HepG2 (cell line): ENCODE measurements at regions not wholly inside any gene's neighbourhood (a gene's known extent, or its start where the extent isn't known, plus 50 kb on each side); places are given as distances from the start of the nearest gene placed in this dataset.

Experiments
- ATAC-seq: fragments of 200-7000 bp; cut with Tn5 transposase; 3 replicates; pipeline ENCODE4 v1.9.1; 2020; ENCODE audit warnings: mild to moderate bottlenecking, moderate library complexity
- BruUV-seq: library from RNA; stranded (reverse); fragments of 400-500 nt; replicated peaks from 2 replicates; lab custom pipeline; 2021; lab: Mats Ljungman, UMichigan
- CTCF ChIA-PET: fragments of 300-600 bp; formaldehyde crosslinking; extraction: SDS; loops from one replicate; lab custom pipeline; 2021; ENCODE audit warnings: low total read pairs, inconsistent platforms, low intra/inter-chr PET ratio; lab: Yijun Ruan, JAX
- POLR2A ChIA-PET: fragments of 350-600 bp; sonication (Branson Sonifier 250); formaldehyde crosslinking; loops from one replicate; lab custom pipeline; 2020; ENCODE audit warnings: antibody characterized with exemption, inconsistent platforms; lab: Yijun Ruan, JAX
- DNase-seq: peaks from one replicate; pipeline ENCODE4 v3.0.0-alpha.2; 2015; ENCODE audit warnings: low spot score
- FAIRE-seq: peaks from 3 replicates; lab custom pipeline; 2011; peaks lifted over from hg19 to GRCh38; lab: Jason Lieb, UNC
- H2AFZ ChIP-seq: one replicate; pipeline ENCODE4 v1.6.1; 2011; ENCODE audit warnings: low read length, inconsistent platforms
- H3K27ac ChIP-seq: fragments of 300-600 bp; 3 replicates; pipeline ENCODE4 v1.8.0; 2011; ENCODE audit warnings: mixed run types, mild to moderate bottlenecking, mixed read lengths, low read length, inconsistent platforms; ENCODE audit not compliant: insufficient read depth; ENCODE audit errors: extremely low read length
- H3K27me3 ChIP-seq, 2 experiments: fragments of 200-600 bp in 1 of 2; 2 replicates in 1 of 2; 3 replicates in 1 of 2; pipeline versions ENCODE4 v1.6.0 to v1.8.0; 2011; ENCODE audit warnings: low read length in 2 of 2, mild to moderate bottlenecking in 2 of 2, moderate library complexity in 2 of 2, inconsistent platforms in 1 of 2; ENCODE audit not compliant: insufficient read depth in 2 of 2, control insufficient read depth in 1 of 2
- H3K36me3 ChIP-seq, 2 experiments: fragments of 200-600 bp in 1 of 2; replicated peaks in 1 of 2; 2 replicates in 1 of 2; 3 replicates in 1 of 2; pipeline versions ENCODE4 v1.5.1 to v1.8.0; 2011; ENCODE audit warnings: low read length in 2 of 2, inconsistent platforms in 1 of 2; ENCODE audit not compliant: insufficient read depth in 2 of 2, control insufficient read depth in 1 of 2
- H3K4me1 ChIP-seq: 2 replicates; pipeline ENCODE4 v1.5.1; 2012; ENCODE audit warnings: low read length, inconsistent platforms; ENCODE audit not compliant: insufficient read depth
- H3K4me2 ChIP-seq: 2 replicates; pipeline ENCODE4 v1.6.0; 2011; ENCODE audit warnings: low read depth, low read length, inconsistent platforms
- H3K4me3 ChIP-seq, 3 experiments: fragments of 200-600 bp in 1 of 3; sonication (generic), shearing (Covaris generic) in 1 of 3; replicated peaks in 1 of 3; 2 replicates each; pipeline ENCODE4 v1.5.1; 2011 to 2016; ENCODE audit warnings: low read length in 3 of 3, inconsistent platforms in 2 of 3, low read depth in 2 of 3, mild to moderate bottlenecking in 2 of 3, control low read depth in 1 of 3, mixed read lengths in 1 of 3; ENCODE audit not compliant: insufficient read depth in 1 of 3
- H3K79me2 ChIP-seq: one replicate; pipeline ENCODE4 v1.6.1; 2011; ENCODE audit warnings: low read length, inconsistent platforms; ENCODE audit not compliant: insufficient read depth
- H3K9ac ChIP-seq: 2 replicates; pipeline ENCODE4 v1.6.0; 2011; ENCODE audit warnings: mild to moderate bottlenecking, low read depth, low read length, inconsistent platforms; ENCODE audit not compliant: insufficient read depth
- H3K9me3 ChIP-seq: 2 replicates; pipeline ENCODE4 v1.5.1; 2012; ENCODE audit warnings: mild to moderate bottlenecking, low read length
- H4K20me1 ChIP-seq: 2 replicates; pipeline ENCODE4 v1.6.0; 2011; ENCODE audit warnings: inconsistent platforms, mild to moderate bottlenecking, low read length, moderate library complexity; ENCODE audit not compliant: insufficient read depth
- ATRX ChIP-seq: sonication (generic); formaldehyde crosslinking; IDR thresholded peaks from 2 replicates; pipeline ENCODE4 v1.4.0; 2020; ENCODE audit warnings: missing genetic modification reagents, borderline replicate concordance
- KDM1A ChIP-seq: IDR thresholded peaks from 2 replicates; pipeline ENCODE4 v1.6.1; 2016; ENCODE audit warnings: missing compliant biosample characterization
- KDM2A ChIP-seq: sonication (generic); formaldehyde crosslinking; IDR thresholded peaks from 2 replicates; pipeline ENCODE4 v1.4.0; 2020; ENCODE audit warnings: low read depth, missing genetic modification reagents, borderline replicate concordance
- KLF16 ChIP-seq, 2 experiments: sonication (generic) in 1 of 2; formaldehyde crosslinking in 1 of 2; IDR thresholded peaks; 2 replicates each; pipeline versions ENCODE4 v1.6.1 to v1.8.0; 2016 to 2023; ENCODE audit warnings: missing genetic modification reagents in 2 of 2, missing compliant biosample characterization in 1 of 2
- MIER2 ChIP-seq: IDR thresholded peaks from 2 replicates; pipeline ENCODE4 v1.6.1; 2016; ENCODE audit warnings: missing biosample characterization, missing genetic modification reagents
- NBN ChIP-seq: fragments of 450-650 bp; conservative IDR thresholded peaks from 2 replicates; pipeline ENCODE4 v1.6.1; 2017
- RORA ChIP-seq: sonication (generic); formaldehyde crosslinking; IDR thresholded peaks from 2 replicates; pipeline ENCODE4 v1.5.0; 2020; ENCODE audit warnings: mild to moderate bottlenecking, missing genetic modification reagents, moderate library complexity
- SRY ChIP-seq: sonication (generic); formaldehyde crosslinking; IDR thresholded peaks from 2 replicates; pipeline ENCODE4 v1.8.0; 2022; ENCODE audit warnings: mild to moderate bottlenecking, missing genetic modification reagents
- TCF7L2 ChIP-seq: IDR thresholded peaks from 2 replicates; pipeline ENCODE4 v1.6.1; 2011; ENCODE audit warnings: mild to moderate bottlenecking, low read depth, low read length, moderate library complexity
- ZNF253 ChIP-seq: sonication (generic); formaldehyde crosslinking; IDR thresholded peaks from 2 replicates; pipeline ENCODE4 v1.8.0; 2022; ENCODE audit warnings: mild to moderate bottlenecking, missing genetic modification reagents, borderline replicate concordance
- ZNF34 ChIP-seq: sonication (generic); formaldehyde crosslinking; IDR thresholded peaks from 2 replicates; pipeline ENCODE4 v1.4.0; 2020; ENCODE audit warnings: mild to moderate bottlenecking, missing genetic modification reagents, borderline replicate concordance
- ZNF484 ChIP-seq: sonication (generic); formaldehyde crosslinking; IDR thresholded peaks from 2 replicates; pipeline ENCODE4 v1.5.1; 2020; ENCODE audit warnings: mild to moderate bottlenecking, low read depth, missing genetic modification reagents, borderline replicate concordance
- ZNF724P ChIP-seq: sonication (generic); formaldehyde crosslinking; IDR thresholded peaks from 2 replicates; pipeline ENCODE4 v1.8.0; 2022; ENCODE audit warnings: missing genetic modification reagents, borderline replicate concordance
- ZSCAN25 ChIP-seq: sonication (generic); formaldehyde crosslinking; IDR thresholded peaks from 2 replicates; pipeline ENCODE4 v1.8.0; 2022; ENCODE audit warnings: mild to moderate bottlenecking, missing genetic modification reagents
- in situ Hi-C: cut with HindIII; loops from 2 replicates; pipeline ENCODE4 v1.10.0; 2017; ENCODE audit warnings: low pct_unique_long_range_greater_than_20kb; ENCODE audit not compliant: extremely low pct_ligation_motif_present
- intact Hi-C: fragments of 100-400 bp; cut with micrococcal nuclease; formaldehyde crosslinking; loops from one replicate; pipeline ENCODE4 v1.10.0; 2022; ENCODE audit not compliant: unreplicated experiment
- TF ChIP-seq, protein P1 (sequence below): sonication (generic); formaldehyde crosslinking; IDR thresholded peaks from 2 replicates; pipeline ENCODE4 v1.4.0; 2020; ENCODE audit warnings: missing genetic modification reagents
- TF ChIP-seq, protein P2 (sequence below): sonication (generic); formaldehyde crosslinking; IDR thresholded peaks from 2 replicates; pipeline ENCODE4 v1.5.0; 2020; ENCODE audit warnings: missing genetic modification reagents
- TF ChIP-seq, protein P3 (sequence below): sonication (generic); formaldehyde crosslinking; IDR thresholded peaks from 2 replicates; pipeline ENCODE4 v1.4.0; 2020; ENCODE audit warnings: missing genetic modification reagents, borderline replicate concordance

DNA sequence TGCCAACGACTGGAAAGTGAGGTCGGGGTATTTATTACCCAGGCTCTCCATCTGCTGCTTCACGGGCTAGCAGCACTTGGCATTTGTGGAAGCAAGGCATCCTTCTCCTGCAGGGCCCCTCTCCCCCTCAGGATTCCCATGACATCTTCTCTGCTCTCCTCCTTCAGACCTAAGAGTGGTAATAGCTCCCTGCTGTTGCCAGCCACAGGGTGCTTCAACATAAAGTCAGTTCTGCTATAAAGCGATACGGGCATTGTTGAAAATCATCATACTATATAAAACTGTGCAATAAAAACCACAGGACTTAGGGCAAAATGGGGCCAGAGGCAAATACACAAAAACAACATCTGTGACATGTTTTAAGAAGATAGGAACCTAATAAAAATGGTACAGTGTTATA is 391.8 kb upstream of the ADAMTS9 start (continued):
- TF ChIP-seq, protein P1, sequence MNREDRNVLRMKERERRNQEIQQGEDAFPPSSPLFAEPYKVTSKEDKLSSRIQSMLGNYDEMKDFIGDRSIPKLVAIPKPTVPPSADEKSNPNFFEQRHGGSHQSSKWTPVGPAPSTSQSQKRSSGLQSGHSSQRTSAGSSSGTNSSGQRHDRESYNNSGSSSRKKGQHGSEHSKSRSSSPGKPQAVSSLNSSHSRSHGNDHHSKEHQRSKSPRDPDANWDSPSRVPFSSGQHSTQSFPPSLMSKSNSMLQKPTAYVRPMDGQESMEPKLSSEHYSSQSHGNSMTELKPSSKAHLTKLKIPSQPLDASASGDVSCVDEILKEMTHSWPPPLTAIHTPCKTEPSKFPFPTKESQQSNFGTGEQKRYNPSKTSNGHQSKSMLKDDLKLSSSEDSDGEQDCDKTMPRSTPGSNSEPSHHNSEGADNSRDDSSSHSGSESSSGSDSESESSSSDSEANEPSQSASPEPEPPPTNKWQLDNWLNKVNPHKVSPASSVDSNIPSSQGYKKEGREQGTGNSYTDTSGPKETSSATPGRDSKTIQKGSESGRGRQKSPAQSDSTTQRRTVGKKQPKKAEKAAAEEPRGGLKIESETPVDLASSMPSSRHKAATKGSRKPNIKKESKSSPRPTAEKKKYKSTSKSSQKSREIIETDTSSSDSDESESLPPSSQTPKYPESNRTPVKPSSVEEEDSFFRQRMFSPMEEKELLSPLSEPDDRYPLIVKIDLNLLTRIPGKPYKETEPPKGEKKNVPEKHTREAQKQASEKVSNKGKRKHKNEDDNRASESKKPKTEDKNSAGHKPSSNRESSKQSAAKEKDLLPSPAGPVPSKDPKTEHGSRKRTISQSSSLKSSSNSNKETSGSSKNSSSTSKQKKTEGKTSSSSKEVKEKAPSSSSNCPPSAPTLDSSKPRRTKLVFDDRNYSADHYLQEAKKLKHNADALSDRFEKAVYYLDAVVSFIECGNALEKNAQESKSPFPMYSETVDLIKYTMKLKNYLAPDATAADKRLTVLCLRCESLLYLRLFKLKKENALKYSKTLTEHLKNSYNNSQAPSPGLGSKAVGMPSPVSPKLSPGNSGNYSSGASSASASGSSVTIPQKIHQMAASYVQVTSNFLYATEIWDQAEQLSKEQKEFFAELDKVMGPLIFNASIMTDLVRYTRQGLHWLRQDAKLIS: no peak
- TF ChIP-seq ZNF484 (no peak), ZNF253 (CRISPR knock-in tag) (no peak), KDM2A (CRISPR knock-in tag) (no peak), ATRX (CRISPR knock-in tag) (no peak)

DNA sequence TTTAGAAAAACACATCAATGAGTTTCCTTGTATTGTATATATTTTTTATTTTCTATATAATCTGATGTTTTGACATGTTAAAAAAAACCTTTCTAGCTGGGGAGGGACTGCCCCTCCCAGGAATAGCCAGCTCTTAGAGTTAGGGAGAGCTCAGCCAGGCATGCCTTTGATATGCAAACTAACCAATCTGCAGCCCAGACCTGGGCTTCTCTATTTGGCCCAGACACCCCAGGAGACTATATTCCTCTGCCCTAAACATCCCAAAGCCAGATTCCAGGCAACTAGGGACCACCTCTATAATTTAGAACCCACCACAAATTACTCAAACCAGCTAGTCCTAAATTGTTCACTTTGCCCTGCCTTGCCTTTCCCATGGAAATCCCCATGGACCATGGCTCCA is 390.9 kb upstream of the ADAMTS9 start:
- intact Hi-C loops: no loop called here
- H3K36me3 ChIP-seq: no peaks in the 10 kb centered on the region
- no peak overlapping the region for H3K27ac ChIP-seq
- H2AFZ ChIP-seq: no peak overlapping the region
- H4K20me1 ChIP-seq: no peaks in the 10 kb centered on the region
- H3K4me1 ChIP-seq: no peaks in the 10 kb centered on the region
- ChIA-PET CTCF (no interaction called here), POLR2A (no interaction called here)
- no TSS peak for BruUV-seq
- ATAC-seq (no peak), DNase-seq (no peak), FAIRE-seq (no peak)
- no peaks in the 10 kb centered on the region for H3K79me2 ChIP-seq
- in situ Hi-C loops: no loop called here
- H3K4me2 ChIP-seq: no peak overlapping the region
- H3K4me3 ChIP-seq: no peak overlapping the region
- H3K9me3 ChIP-seq: no peaks in the 10 kb centered on the region
- no peak overlapping the region for H3K9ac ChIP-seq
- no peaks in the 10 kb centered on the region for H3K27me3 ChIP-seq
- TF ChIP-seq ZNF34 (no peak), ZSCAN25 (no peak), KDM1A (CRISPR knock-in tag) (no peak), SRY (CRISPR knock-in tag) (no peak), ZNF724P (CRISPR knock-in tag) (no peak), MIER2 (no peak), RORA (CRISPR knock-in tag) (no peak), NBN (no peak), KLF16 (CRISPR knock-in tag; IDR thresholded peaks at IDR 0.05) (no peak), TCF7L2 (no peak)
- TF ChIP-seq, protein P2, sequence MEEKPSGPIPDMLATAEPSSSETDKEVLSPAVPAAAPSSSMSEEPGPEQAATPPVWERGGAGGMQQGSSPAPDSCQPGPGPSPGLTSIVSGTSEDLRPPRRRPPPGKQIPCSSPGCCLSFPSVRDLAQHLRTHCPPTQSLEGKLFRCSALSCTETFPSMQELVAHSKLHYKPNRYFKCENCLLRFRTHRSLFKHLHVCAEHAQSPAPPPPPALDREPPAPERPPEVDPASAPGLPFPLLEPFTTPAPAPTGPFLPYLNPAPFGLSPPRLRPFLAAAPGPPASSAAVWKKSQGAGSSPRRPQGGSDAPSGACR (CRISPR knock-in tag): no peak
- TF ChIP-seq, protein P3, sequence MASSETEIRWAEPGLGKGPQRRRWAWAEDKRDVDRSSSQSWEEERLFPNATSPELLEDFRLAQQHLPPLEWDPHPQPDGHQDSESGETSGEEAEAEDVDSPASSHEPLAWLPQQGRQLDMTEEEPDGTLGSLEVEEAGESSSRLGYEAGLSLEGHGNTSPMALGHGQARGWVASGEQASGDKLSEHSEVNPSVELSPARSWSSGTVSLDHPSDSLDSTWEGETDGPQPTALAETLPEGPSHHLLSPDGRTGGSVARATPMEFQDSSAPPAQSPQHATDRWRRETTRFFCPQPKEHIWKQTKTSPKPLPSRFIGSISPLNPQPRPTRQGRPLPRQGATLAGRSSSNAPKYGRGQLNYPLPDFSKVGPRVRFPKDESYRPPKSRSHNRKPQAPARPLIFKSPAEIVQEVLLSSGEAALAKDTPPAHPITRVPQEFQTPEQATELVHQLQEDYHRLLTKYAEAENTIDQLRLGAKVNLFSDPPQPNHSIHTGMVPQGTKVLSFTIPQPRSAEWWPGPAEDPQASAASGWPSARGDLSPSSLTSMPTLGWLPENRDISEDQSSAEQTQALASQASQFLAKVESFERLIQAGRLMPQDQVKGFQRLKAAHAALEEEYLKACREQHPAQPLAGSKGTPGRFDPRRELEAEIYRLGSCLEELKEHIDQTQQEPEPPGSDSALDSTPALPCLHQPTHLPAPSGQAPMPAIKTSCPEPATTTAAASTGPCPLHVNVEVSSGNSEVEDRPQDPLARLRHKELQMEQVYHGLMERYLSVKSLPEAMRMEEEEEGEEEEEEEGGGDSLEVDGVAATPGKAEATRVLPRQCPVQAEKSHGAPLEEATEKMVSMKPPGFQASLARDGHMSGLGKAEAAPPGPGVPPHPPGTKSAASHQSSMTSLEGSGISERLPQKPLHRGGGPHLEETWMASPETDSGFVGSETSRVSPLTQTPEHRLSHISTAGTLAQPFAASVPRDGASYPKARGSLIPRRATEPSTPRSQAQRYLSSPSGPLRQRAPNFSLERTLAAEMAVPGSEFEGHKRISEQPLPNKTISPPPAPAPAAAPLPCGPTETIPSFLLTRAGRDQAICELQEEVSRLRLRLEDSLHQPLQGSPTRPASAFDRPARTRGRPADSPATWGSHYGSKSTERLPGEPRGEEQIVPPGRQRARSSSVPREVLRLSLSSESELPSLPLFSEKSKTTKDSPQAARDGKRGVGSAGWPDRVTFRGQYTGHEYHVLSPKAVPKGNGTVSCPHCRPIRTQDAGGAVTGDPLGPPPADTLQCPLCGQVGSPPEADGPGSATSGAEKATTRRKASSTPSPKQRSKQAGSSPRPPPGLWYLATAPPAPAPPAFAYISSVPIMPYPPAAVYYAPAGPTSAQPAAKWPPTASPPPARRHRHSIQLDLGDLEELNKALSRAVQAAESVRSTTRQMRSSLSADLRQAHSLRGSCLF (CRISPR knock-in tag): no peak
